H1 (cell line): ENCODE measurements at regions not wholly inside any gene's neighbourhood (a gene's known extent, or its start where the extent isn't known, plus 50 kb on each side); places are given as distances from the start of the nearest gene placed in this dataset.

Experiments
- CTCF ChIA-PET: fragments of 300-600 bp; sonication (Branson Sonifier 250); formaldehyde crosslinking; loops from one replicate; lab custom pipeline; 2021; ENCODE audit not compliant: partially characterized antibody; lab: Charles Lee
- POLR2A ChIA-PET: fragments of 300-600 bp; sonication (Branson Sonifier 250); formaldehyde crosslinking; loops from one replicate; lab custom pipeline; 2021; ENCODE audit warnings: inconsistent platforms; ENCODE audit not compliant: partially characterized antibody; lab: Charles Lee
- DNase-seq, 2 experiments: peaks; one replicate each; pipeline versions ENCODE4 v3.0.0 to v3.0.0-alpha.2; 2010 to 2022; ENCODE audit warnings: low spot score in 2 of 2, low read depth in 1 of 2, mixed read lengths in 1 of 2
- FAIRE-seq: peaks from 2 replicates; lab custom pipeline; 2011; peaks lifted over from hg19 to GRCh38; lab: Jason Lieb, UNC
- H2AFZ ChIP-seq: 2 replicates; pipeline ENCODE4 v1.8.1; 2012; ENCODE audit warnings: low read length, inconsistent platforms
- H2AK5ac ChIP-seq: 2 replicates; pipeline ENCODE4 v1.6.1; 2013; ENCODE audit warnings: low read depth, low read length
- H2BK120ac ChIP-seq: replicated peaks from 2 replicates; pipeline ENCODE3; 2013; ENCODE audit warnings: low read depth, low read length, inconsistent platforms
- H2BK12ac ChIP-seq: 2 replicates; pipeline ENCODE4 v1.6.1; 2013; ENCODE audit warnings: low read depth, low read length
- H2BK15ac ChIP-seq: 2 replicates; pipeline ENCODE4 v1.6.1; 2013; ENCODE audit warnings: low read length
- H2BK20ac ChIP-seq: 2 replicates; pipeline ENCODE4 v1.6.1; 2013; ENCODE audit warnings: low read length
- H2BK5ac ChIP-seq: 2 replicates; pipeline ENCODE4 v1.6.1; 2013; ENCODE audit warnings: low read depth, low read length
- H3K14ac ChIP-seq: 2 replicates; pipeline ENCODE4 v1.6.1; 2013; ENCODE audit warnings: inconsistent platforms; ENCODE audit not compliant: insufficient read length
- H3K18ac ChIP-seq: 2 replicates; pipeline ENCODE4 v1.6.1; 2013; ENCODE audit warnings: low read length; ENCODE audit errors: extremely low read depth
- H3K23ac ChIP-seq: 2 replicates; pipeline ENCODE4 v1.6.1; 2013; ENCODE audit warnings: inconsistent platforms; ENCODE audit not compliant: insufficient read length
- H3K23me2 ChIP-seq: 2 replicates; pipeline ENCODE4 v1.6.1; 2013; ENCODE audit warnings: low read depth, low read length
- H3K27ac ChIP-seq: 2 replicates; pipeline ENCODE4 v1.6.1; 2011; ENCODE audit warnings: low read depth, low read length, inconsistent platforms
- H3K27me3 ChIP-seq, 4 experiments: replicated peaks in 1 of 4; 1 replicate in 1 of 4; 2 replicates in 3 of 4; pipeline versions ENCODE4 v1.6.1 to v1.8.1; 2011 to 2013; ENCODE audit warnings: low read length in 3 of 4, mild to moderate bottlenecking in 3 of 4, inconsistent platforms in 2 of 4, mixed read lengths in 2 of 4, moderate library complexity in 1 of 4; ENCODE audit not compliant: control insufficient read depth in 3 of 4, insufficient read depth in 3 of 4; ENCODE audit errors: extremely low read depth in 1 of 4
- H3K36me3 ChIP-seq, 4 experiments: 2 replicates each; pipeline versions ENCODE4 v1.6.1 to v1.8.1; 2011 to 2013; ENCODE audit warnings: mild to moderate bottlenecking in 4 of 4, low read length in 3 of 4, moderate library complexity in 2 of 4, control low read depth in 1 of 4, inconsistent platforms in 1 of 4; ENCODE audit not compliant: insufficient read depth in 4 of 4, control insufficient read depth in 2 of 4
- H3K4ac ChIP-seq: replicated peaks from 2 replicates; pipeline ENCODE3; 2013; ENCODE audit warnings: low read length, low read depth, mixed read lengths, inconsistent platforms; ENCODE audit not compliant: insufficient read length
- H3K4me1 ChIP-seq, 4 experiments: replicated peaks in 1 of 4; 1 replicate in 1 of 4; 2 replicates in 3 of 4; pipeline versions ENCODE4 v1.6.1 to v1.8.1; 2011 to 2013; ENCODE audit warnings: low read length in 3 of 4, inconsistent platforms in 2 of 4, mixed read lengths in 1 of 4; ENCODE audit not compliant: insufficient read depth in 4 of 4, control insufficient read depth in 3 of 4
- H3K4me2 ChIP-seq, 2 experiments: 2 replicates each; pipeline versions ENCODE4 v1.6.1 to v1.8.1; 2011 to 2013; ENCODE audit warnings: low read depth in 2 of 2, low read length in 2 of 2, control low read depth in 1 of 2, inconsistent platforms in 1 of 2, mild to moderate bottlenecking in 1 of 2; ENCODE audit not compliant: insufficient read depth in 1 of 2
- H3K4me3 ChIP-seq, 4 experiments: fragments of 200-600, 300-600 bp in 1 of 4; sonication (generic), shearing (Covaris generic), sonication (Bioruptor Twin) in 1 of 4; 2 replicates each; pipeline versions ENCODE4 v1.5.1 to v1.8.1; 2011 to 2016; ENCODE audit warnings: low read length in 4 of 4, low read depth in 3 of 4, control low read depth in 2 of 4, inconsistent platforms in 2 of 4, mild to moderate bottlenecking in 2 of 4, mixed read lengths in 1 of 4, moderate library complexity in 1 of 4; ENCODE audit not compliant: insufficient read depth in 2 of 4; ENCODE audit errors: extremely low read depth in 1 of 4
- H3K56ac ChIP-seq: replicated peaks from 2 replicates; pipeline ENCODE3; 2013; ENCODE audit warnings: low read depth, mild to moderate bottlenecking, mixed read lengths, low read length, inconsistent platforms; ENCODE audit not compliant: insufficient read length
- H3K79me1 ChIP-seq: 2 replicates; pipeline ENCODE4 v1.6.1; 2013; ENCODE audit warnings: low read depth, low read length, control low read depth
- H3K79me2 ChIP-seq, 2 experiments: 2 replicates each; pipeline versions ENCODE4 v1.6.1 to v1.8.1; 2012 to 2013; ENCODE audit warnings: low read length in 2 of 2, mild to moderate bottlenecking in 2 of 2, inconsistent platforms in 1 of 2; ENCODE audit not compliant: insufficient read depth in 2 of 2, control insufficient read depth in 1 of 2
- H3K9ac ChIP-seq, 4 experiments: replicated peaks in 1 of 4; 1 replicate in 1 of 4; 2 replicates in 3 of 4; pipeline versions ENCODE4 v1.6.1 to v1.8.1; 2011 to 2013; ENCODE audit warnings: low read depth in 3 of 4, low read length in 3 of 4, control low read depth in 2 of 4, mild to moderate bottlenecking in 2 of 4, moderate library complexity in 2 of 4, inconsistent platforms in 1 of 4; ENCODE audit errors: extremely low read depth in 1 of 4
- H3K9me3 ChIP-seq, 2 experiments: 2 replicates each; pipeline versions ENCODE4 v1.6.1 to v1.8.1; 2012 to 2013; ENCODE audit warnings: mild to moderate bottlenecking in 2 of 2, moderate library complexity in 2 of 2, control low read depth in 1 of 2, inconsistent platforms in 1 of 2, low read depth in 1 of 2, low read length in 1 of 2, mixed read lengths in 1 of 2; ENCODE audit not compliant: insufficient read depth in 2 of 2
- H4K20me1 ChIP-seq, 2 experiments: replicated peaks in 1 of 2; 2 replicates each; pipeline versions ENCODE3 to v1.8.1; 2011 to 2013; ENCODE audit warnings: inconsistent platforms in 2 of 2, low read length in 2 of 2, mild to moderate bottlenecking in 1 of 2; ENCODE audit not compliant: insufficient read depth in 2 of 2, control insufficient read depth in 1 of 2
- H4K5ac ChIP-seq: 2 replicates; pipeline ENCODE4 v1.6.1; 2013; ENCODE audit warnings: low read length, low read depth, mixed read lengths, inconsistent platforms; ENCODE audit not compliant: insufficient read length
- H4K8ac ChIP-seq: 2 replicates; pipeline ENCODE4 v1.8.0; 2013; ENCODE audit warnings: mild to moderate bottlenecking, moderate library complexity, low read length, inconsistent platforms; ENCODE audit not compliant: insufficient read depth; ENCODE audit errors: extremely low read depth
- H4K91ac ChIP-seq: replicated peaks from 2 replicates; pipeline ENCODE3; 2013; ENCODE audit warnings: low read length, mixed read lengths, inconsistent platforms; ENCODE audit not compliant: insufficient read length
- BRCA1 ChIP-seq: IDR thresholded peaks from 2 replicates; pipeline ENCODE4 v1.6.1; 2012; ENCODE audit warnings: low read depth, low read length, improper control_type of control experiment
- CEBPB ChIP-seq: IDR thresholded peaks from 2 replicates; pipeline ENCODE4 v1.6.1; 2012; ENCODE audit warnings: low read depth, low read length
- CHD1 ChIP-seq: IDR thresholded peaks from 2 replicates; pipeline ENCODE4 v1.6.1; 2012; ENCODE audit warnings: low read depth, low read length, improper control_type of control experiment
- CTBP2 ChIP-seq: IDR thresholded peaks from 2 replicates; pipeline ENCODE4 v1.7.0; 2011; ENCODE audit warnings: borderline replicate concordance, mild to moderate bottlenecking, moderate library complexity, mixed read lengths, low read length; ENCODE audit not compliant: insufficient read depth, insufficient read length
- HDAC2 ChIP-seq, 2 experiments: fragments of 300-600 bp in 1 of 2; sonication (generic) in 1 of 2; IDR thresholded peaks; 2 replicates each; pipeline ENCODE4 v1.6.1; 2011 to 2012; ENCODE audit warnings: low read depth in 2 of 2, low read length in 2 of 2, mild to moderate bottlenecking in 2 of 2, moderate library complexity in 2 of 2, borderline replicate concordance in 1 of 2, inconsistent platforms in 1 of 2
- JUND ChIP-seq: IDR thresholded peaks from 2 replicates; pipeline ENCODE4 v1.6.1; 2011; ENCODE audit warnings: mild to moderate bottlenecking, improper control_type of control experiment, low read length
- KDM1A ChIP-seq: fragments of 200-600, 300-600 bp; sonication (generic); IDR thresholded peaks from 2 replicates; pipeline ENCODE4 v1.7.1; 2016; ENCODE audit warnings: mild to moderate bottlenecking, low read length, borderline replicate concordance
- MAFK ChIP-seq: IDR thresholded peaks from 2 replicates; pipeline ENCODE4 v1.6.1; 2012; ENCODE audit warnings: low read depth, mild to moderate bottlenecking, improper control_type of control experiment, low read length
- PHF8 ChIP-seq: fragments of 200-600 bp; sonication (generic); conservative IDR thresholded peaks from 2 replicates; pipeline ENCODE4 v1.7.1; 2012; ENCODE audit warnings: low read depth, mild to moderate bottlenecking, inconsistent platforms, low read length, moderate library complexity
- RNF2 ChIP-seq: fragments of 200-900, 300-1000 bp; sonication (generic); IDR thresholded peaks from 2 replicates; pipeline ENCODE4 v1.7.1; 2016; ENCODE audit warnings: borderline replicate concordance, low read depth, mild to moderate bottlenecking, antibody characterized with exemption, low read length; ENCODE audit not compliant: poor library complexity, severe bottlenecking; ENCODE audit errors: missing control alignments
- SIX5 ChIP-seq: IDR thresholded peaks from 2 replicates; pipeline ENCODE4 v1.6.1; 2011; ENCODE audit warnings: mild to moderate bottlenecking, low read depth, low read length
- TEAD4 ChIP-seq: IDR thresholded peaks from 2 replicates; pipeline ENCODE4 v1.6.1; 2012; ENCODE audit warnings: low read depth, low read length, inconsistent platforms, mixed read lengths
- YY1 ChIP-seq: IDR thresholded peaks from 2 replicates; pipeline ENCODE4 v1.6.1; 2011; ENCODE audit warnings: low read depth, mild to moderate bottlenecking, low read length

- Histone ChIP-seq H3K4me3 (no peak overlapping the region), H3K23ac (no peak overlapping the region), H3K23me2 (no peaks in the 10 kb centered on the region), H4K91ac (no peak overlapping the region), H2BK15ac (no peak overlapping the region), H3K79me2 (no peaks in the 10 kb centered on the region), H3K18ac (no peak overlapping the region), H3K56ac (no peak overlapping the region), H2BK5ac (no peak overlapping the region), H4K5ac (no peak overlapping the region), H3K9me3 (no peaks in the 10 kb centered on the region), H3K27ac (no peak overlapping the region), H3K4me2 (no peak overlapping the region), H3K9ac (no peak overlapping the region), H4K8ac (no peak overlapping the region), H4K20me1 (no peaks in the 10 kb centered on the region), H3K4ac (no peak overlapping the region), H2BK20ac (no peak overlapping the region), H2AFZ (no peak overlapping the region), H3K14ac (no peak overlapping the region), H2AK5ac (no peak overlapping the region), H3K79me1 (no peaks in the 10 kb centered on the region), H2BK12ac (no peak overlapping the region), H3K36me3 (no peaks in the 10 kb centered on the region), H2BK120ac (no peak overlapping the region), H3K27me3 (no peaks in the 10 kb centered on the region), H3K4me1 (no peaks in the 10 kb centered on the region)
- no peak for DNase-seq
- CTCF ChIA-PET: interaction anchor here (0.7 to 1.0 kb wide), 2 partner anchors 11 to 31 kb away, joined by 3 to 4 read pairs; no protein-coding TSS in a partner anchor
- POLR2A ChIA-PET: no interaction called here
- no peak for FAIRE-seq
- TF ChIP-seq YY1 (no peak), CHD1 (no peak), RNF2 (no peak), MAFK (no peak), CTBP2 (no peak), KDM1A (no peak), CEBPB (no peak), TEAD4 (no peak), BRCA1 (no peak), PHF8 (no peak), SIX5 (no peak), JUND (no peak), HDAC2 (IDR thresholded peaks at IDR 0.05; ENCODE audit: borderline replicate concordance in 1 of 2, low read depth in 2 of 2, low read length in 2 of 2) (no peak)
Measured at GRCh38 chr13:81117416-81117815, 776.5 kb upstream of the SPRY2 start.
